GM19463 (cell line): ENCODE measurements at regions not wholly inside any gene's neighbourhood (a gene's known extent, or its start where the extent isn't known, plus 50 kb on each side); places are given as distances from the start of the nearest gene placed in this dataset.
"Not testable (repeated sequence)": the region's sequence is repeated elsewhere in the genome, so short reads cannot be mapped to it uniquely, and the experiment has no call there.

Source experiments
- ATAC-seq: cut with Tn5 transposase; IDR thresholded peaks from one replicate; pipeline ENCODE4 v1.9.1; 2021; ENCODE audit warnings: mild to moderate bottlenecking, moderate library complexity; ENCODE audit not compliant: unreplicated experiment

DNA sequence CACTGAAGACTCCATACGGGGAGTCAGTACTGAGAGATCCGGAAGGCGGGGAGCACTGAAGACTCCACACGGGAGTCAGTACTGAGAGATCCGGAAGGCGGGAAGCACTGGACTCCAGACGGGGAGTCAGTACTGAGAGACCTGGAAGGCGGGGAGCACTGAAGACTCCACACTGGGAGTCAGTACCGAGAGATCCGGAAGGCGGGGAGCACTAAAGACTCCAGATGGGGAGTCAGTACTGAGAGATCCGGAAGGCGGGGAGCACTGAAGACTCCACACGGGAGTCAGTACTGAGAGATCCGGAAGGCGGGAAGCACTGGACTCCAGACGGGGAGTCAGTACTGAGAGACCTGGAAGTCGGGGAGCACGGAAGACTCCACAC lies 77.2 kb downstream of the DLL1 start:
- ATAC-seq, result not testable (repeated sequence)

- no peak for ATAC-seq
These were observed 77.8 kb downstream of the DLL1 start for GRCh38 chr6:170212956-170213636.

DNA sequence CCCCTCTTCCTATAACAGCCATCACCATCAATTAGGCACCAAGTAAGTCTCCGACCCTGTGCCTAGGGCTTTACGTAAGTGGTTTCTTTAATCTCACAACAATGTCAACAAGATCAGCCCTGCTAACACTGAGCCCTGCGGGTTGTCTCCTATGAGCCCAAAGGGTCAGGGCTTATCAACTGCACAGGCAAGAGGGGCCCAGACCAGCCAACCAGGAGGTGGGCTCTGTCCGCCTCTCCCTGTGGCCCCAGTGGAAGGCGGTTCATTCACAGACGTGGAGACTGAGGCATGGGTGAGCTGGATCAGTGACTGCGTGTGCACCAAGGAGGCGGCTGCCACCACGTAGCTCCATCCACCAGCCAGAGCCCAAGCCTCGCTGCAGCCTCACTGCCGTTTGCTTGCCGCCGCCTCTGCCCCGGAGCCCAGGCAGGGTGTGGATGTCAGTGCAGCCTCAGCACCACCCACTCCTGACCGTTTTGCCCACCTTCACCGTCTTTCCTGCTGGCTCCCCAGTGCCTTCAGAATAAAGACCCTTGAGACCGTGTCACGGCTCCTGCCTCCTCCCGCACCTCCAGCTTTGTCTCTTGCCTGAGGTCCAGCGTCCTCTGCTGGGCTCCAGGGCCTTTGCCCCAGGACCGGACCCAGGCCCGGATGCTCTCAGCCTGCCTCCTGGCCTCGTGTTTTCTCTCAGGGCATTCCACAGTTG lies 78.7 kb downstream of the DLL1 start:
- ATAC-seq, result no peak

- no peak for ATAC-seq
These were observed 79.4 kb downstream of the DLL1 start for GRCh38 chr6:170211404-170212025.

- no peak for ATAC-seq
These were observed 80.1 kb downstream of the DLL1 start for GRCh38 chr6:170210651-170211403.

DNA sequence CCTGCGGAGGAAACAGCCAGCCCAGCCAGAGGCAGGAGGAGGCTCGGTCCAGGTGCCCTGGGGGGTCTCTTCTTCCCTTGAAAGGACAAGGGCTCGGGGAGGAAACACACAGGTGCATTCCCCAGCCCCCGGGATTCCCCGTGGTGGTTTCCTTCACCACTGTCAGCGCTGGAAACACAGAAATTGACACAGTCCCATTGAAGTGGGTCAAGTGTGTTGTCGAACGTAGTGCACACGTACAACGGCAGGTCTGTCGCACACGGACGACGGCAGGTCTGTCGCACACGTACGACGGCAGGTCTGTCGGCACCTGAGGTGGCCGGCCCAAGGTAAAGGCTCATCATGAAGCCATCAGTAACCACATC lies 80.9 kb downstream of the DLL1 start:
- no peak for ATAC-seq

GRCh38 chr6:170209354-170210025 lies 81.4 kb downstream of the DLL1 start:
- no peak for ATAC-seq

- no peak for ATAC-seq
These were observed 82.1 kb downstream of the DLL1 start for GRCh38 chr6:170208651-170209353.

DNA sequence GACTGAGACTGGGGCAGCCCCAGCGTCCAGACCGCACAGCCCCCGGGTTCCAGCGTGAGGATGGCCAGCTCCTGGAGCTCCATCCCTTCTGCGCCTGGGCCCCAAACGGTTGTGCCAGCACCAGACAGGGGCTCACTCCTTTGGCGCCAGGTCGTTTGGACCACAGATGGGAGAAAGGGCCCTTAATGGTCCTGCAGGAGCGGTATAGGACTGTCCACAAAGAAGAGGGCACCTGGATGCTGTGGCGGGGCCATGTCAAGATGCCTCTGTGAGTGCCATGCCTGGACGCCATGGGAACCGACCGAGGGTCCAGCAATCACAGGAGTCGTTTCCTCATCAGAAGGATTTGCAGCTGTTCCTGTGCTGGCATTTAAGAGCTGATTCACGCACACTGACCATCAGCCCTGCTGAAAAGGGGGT lies 82.7 kb downstream of the DLL1 start:
- no peak for ATAC-seq

GRCh38 chr6:170207586-170208181 lies 83.2 kb downstream of the DLL1 start:
- ATAC-seq, result no peak

DNA sequence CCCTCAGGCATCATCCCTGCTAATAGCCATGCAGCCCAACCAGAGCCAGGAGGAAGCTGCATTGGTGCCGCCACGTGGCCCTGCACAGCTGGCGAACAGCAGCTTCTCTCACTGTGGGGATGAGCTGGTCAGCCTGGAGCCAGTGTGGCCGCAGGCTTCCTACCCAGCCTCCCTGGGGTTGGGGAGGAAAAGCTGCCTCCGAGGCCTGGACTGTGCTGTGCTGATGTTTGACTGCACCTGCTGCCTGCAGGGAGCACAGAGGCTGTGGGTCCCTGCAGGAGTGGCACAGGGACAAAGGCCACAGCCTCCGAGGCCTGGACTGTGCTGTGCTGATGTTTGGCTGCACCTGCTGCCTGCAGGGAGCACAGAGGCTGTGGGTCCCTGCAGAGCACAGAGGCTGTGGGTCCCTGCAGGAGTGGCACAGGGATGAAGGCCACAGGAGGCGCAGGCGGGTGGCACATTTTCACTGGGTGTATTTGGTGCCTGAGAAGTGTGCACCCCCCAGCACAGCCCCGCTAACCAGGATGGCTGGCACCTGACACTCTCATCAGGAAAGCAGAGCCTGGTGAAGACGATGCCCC lies 83.9 kb downstream of the DLL1 start:
- no peak for ATAC-seq

- no peak for ATAC-seq
These were observed 84.6 kb downstream of the DLL1 start for GRCh38 chr6:170206317-170206621.

DNA sequence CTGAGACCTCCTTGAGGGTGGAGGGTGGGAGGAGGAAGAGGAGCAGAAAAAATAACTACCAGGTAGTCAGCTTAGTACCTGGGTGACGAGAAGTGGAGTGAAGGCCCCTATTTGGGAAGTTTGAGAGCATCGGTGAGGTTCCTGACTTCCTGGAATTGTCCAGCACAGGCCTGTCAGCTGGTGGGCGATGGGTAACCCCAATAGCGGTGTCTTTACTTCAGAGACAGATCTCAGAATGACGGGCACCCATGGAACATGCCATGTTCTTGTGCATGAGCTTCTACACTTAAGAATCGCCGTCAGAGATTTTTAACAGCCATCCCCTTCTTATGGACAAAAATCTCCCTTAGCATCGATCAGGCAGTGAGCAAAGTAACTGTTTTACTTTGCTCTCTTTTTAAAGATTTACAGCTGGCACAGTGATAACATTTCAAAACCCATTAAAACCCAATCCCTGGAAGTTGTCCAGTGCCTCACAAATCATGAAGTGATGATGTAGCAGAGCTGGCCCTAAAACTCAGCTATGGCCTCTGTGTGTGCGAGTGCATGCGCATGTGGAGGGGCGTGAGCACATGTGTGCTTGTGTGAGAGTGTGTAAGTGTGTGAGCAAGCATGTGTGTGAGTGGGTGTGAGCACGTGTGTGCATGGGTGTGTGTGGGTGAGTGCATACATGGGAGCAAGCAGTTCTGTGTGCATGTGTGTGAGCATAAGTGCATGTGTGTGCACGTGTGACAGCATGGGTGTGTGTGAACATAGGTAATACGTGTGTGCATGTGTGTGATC lies 85.2 kb downstream of the DLL1 start:
- no peak for ATAC-seq

- no peak for ATAC-seq
These were observed 85.8 kb downstream of the DLL1 start for GRCh38 chr6:170205126-170205525.

- no peak for ATAC-seq
These were observed 87.7 kb downstream of the DLL1 start for GRCh38 chr6:170203212-170203611.

DNA sequence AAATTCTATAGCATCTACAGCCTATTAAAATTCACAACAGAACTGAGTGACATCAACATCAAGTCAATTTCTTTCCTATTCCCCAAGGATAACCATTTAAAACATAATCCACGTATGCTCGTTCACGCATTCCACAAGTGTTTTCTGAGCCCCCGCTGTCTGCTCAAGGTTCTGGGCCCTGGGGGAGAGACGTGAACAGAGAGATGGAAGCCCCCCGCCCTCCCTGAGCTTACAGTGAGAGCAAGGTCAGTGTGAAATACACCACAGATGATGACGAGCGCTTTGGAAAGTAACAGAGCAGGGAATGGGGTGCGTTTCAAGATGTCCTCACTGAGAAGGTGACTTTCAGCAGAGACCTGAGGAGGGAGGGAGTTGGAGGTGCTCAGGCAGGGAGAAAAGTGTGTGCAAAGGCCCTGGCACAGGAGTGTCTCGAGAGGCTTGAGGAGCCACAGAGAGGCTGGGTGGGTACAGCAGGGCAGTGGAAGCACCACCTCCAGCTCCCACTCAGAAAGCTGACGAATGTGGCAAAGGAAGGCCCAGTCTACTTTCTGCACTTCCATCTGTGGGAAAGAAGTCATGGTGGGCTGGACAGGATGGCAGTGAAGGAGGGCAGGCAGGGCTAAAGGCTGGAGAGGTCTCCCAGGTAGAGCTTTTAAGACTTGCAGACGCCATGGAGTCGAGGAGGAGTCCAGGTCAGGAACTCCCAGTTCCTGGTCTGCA lies 88.3 kb downstream of the DLL1 start:
- ATAC-seq, result no peak

DNA sequence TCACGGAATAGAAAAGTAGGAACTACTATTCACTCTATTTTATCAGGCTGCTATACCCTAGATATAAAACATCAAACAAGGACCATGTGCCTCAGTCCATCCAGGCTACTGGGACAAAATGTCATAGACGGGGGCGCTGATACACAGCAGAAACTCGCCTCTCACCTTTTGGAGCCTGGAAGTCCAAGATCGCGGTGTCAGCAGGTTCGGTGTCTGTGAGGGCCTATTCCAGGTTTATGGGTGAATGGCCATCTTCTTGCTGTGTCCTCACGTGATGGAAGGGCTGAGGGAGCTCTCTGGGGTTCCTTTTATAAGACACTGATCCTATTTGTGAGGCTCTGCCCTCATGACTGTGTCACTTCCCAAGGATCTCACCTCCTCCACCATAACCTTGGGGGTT lies 89.5 kb downstream of the DLL1 start:
- ATAC-seq, result no peak

GRCh38 chr6:170200458-170200891 lies 90.4 kb downstream of the DLL1 start:
- no peak for ATAC-seq
